ENCODE measurements at regions not wholly inside any gene's neighbourhood (a gene's known extent, or its start where the extent isn't known, plus 50 kb on each side); places are given as distances from the start of the nearest gene placed in this dataset.

DNA sequence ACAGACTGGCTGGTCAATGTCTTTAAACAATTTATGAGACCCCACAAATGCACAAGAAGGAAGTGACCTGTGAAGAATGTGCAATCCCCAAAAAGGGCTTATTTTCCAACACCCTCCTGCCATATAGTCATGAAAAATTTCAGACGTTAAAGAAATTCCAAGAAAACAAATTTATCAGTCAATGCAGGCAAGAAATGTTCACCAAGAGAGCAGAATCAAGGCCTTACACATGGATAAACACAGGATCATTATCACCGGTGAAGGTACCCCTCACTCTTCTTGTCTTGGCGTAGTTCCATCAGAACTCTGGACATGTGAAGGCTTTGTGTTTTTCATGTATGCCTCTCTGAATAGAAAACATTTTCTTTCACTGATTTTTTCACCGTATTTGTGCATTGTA lies 186.7 kb upstream of the GALNTL6 start:
- TF ChIP-seq GABPB1 (CRISPR knock-in tag; IDR thresholded peaks at IDR 0.05): no peak
- no peak for TF ChIP-seq CTCF (IDR thresholded peaks at IDR 0.05 in 2 of 3, conservative IDR thresholded peaks at IDR 0.05 in 1 of 3; ENCODE audit: insufficient read depth in 2 of 3, low read depth in 1 of 3, low read length in 3 of 3)
- TF ChIP-seq ZNF707 (CRISPR knock-in tag; conservative IDR thresholded peaks at IDR 0.05): no peak
- TF ChIP-seq POLR2A (conservative IDR thresholded peaks at IDR 0.05): no peak
- no peak for TF ChIP-seq TRIM28 (IDR thresholded peaks at IDR 0.05)
- no peak for TF ChIP-seq NFYB (IDR thresholded peaks at IDR 0.05; ENCODE audit: extremely low read depth, insufficient read length)
- no peak for TF ChIP-seq ZNF146 (CRISPR knock-in tag; IDR thresholded peaks at IDR 0.05; ENCODE audit: unreplicated experiment)
- no peak for TF ChIP-seq ZZZ3 (IDR thresholded peaks at IDR 0.05)
- TF ChIP-seq, protein P1, sequence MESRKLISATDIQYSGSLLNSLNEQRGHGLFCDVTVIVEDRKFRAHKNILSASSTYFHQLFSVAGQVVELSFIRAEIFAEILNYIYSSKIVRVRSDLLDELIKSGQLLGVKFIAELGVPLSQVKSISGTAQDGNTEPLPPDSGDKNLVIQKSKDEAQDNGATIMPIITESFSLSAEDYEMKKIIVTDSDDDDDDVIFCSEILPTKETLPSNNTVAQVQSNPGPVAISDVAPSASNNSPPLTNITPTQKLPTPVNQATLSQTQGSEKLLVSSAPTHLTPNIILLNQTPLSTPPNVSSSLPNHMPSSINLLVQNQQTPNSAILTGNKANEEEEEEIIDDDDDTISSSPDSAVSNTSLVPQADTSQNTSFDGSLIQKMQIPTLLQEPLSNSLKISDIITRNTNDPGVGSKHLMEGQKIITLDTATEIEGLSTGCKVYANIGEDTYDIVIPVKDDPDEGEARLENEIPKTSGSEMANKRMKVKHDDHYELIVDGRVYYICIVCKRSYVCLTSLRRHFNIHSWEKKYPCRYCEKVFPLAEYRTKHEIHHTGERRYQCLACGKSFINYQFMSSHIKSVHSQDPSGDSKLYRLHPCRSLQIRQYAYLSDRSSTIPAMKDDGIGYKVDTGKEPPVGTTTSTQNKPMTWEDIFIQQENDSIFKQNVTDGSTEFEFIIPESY (CRISPR knock-in tag; IDR thresholded peaks at IDR 0.05): no peak
- TF ChIP-seq EP300 (IDR thresholded peaks at IDR 0.05; ENCODE audit: low read length): peak; percentile 83
- no peak for TF ChIP-seq ZNF77 (CRISPR knock-in tag; IDR thresholded peaks at IDR 0.05)
- TF ChIP-seq FOSL1 (tag; conservative IDR thresholded peaks at IDR 0.05): no peak

Measured in K562 (cell line).